ENCODE measurements at regions not wholly inside any gene's neighbourhood (a gene's known extent, or its start where the extent isn't known, plus 50 kb on each side); places are given as distances from the start of the nearest gene placed in this dataset.

- intact Hi-C loops (cut with DNase I): no loop called here
- DNase-seq (ENCODE audit: extremely low spot score in 2 of 2): no peak
- H3K4me1 ChIP-seq: no peaks in the 10 kb centered on the region
- no peak for TF ChIP-seq CTCF (IDR thresholded peaks at IDR 0.05)
- TF ChIP-seq POLR2A (IDR thresholded peaks at IDR 0.05): no peak
- no peak for TF ChIP-seq POLR2AphosphoS5 (IDR thresholded peaks at IDR 0.05; ENCODE audit: insufficient read depth in 1 of 2, low read depth in 1 of 2)
- H3K4me3 ChIP-seq: no peak overlapping the region
- H3K36me3 ChIP-seq: no peaks in the 10 kb centered on the region
- no peak overlapping the region for H3K27ac ChIP-seq
- H3K9me3 ChIP-seq: no peaks in the 10 kb centered on the region
- H3K27me3 ChIP-seq: no peaks in the 10 kb centered on the region
These were observed 52.6 kb upstream of the ARX start for GRCh38 chrX:25068340-25068739.

DNA sequence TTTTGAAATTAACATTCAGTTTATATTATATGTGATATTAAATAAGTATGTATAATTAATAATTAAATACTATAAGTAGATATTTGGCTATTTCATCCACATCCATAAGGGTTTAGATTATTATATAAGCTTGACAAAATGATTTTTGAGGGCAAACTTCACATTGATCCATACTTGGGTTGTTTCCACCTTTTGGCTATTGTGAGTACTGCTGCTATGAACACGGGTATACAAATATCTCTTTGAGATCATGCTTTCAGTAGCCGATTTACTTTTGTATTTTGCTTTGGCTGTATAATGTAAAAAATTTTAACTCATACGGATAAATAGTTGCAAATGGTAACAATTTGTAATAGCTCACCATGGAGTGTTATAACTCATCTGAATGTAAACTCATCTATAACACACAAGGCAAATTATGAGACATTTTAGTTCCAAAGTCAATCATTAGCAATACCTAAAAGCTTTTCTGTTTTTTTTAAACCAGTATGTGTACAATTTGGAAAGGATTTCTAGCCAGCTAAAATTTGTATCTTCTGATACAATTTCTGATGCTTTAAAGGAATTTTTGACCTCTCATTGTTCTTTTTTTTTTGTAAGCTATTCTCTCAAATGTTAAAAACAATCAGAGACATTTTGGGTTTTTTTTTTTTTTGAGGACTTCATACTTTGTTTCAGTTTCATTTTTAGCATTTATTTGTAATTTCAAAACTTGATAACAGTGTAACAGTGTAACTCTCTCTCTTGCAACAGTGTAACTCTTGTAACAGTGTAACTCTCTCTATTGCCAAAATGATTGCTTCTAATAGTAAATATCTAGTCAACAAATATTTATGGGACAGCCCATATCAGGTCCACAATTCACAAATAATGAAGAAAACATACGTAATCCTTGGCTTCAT lies 51.8 kb upstream of the ARX start:
- H3K27ac ChIP-seq: no peak overlapping the region
- H3K4me1 ChIP-seq: no peaks in the 10 kb centered on the region
- no peaks in the 10 kb centered on the region for H3K27me3 ChIP-seq
- no peak overlapping the region for H3K4me3 ChIP-seq
- no peaks in the 10 kb centered on the region for H3K36me3 ChIP-seq
- no peaks in the 10 kb centered on the region for H3K9me3 ChIP-seq
- intact Hi-C loops (cut with DNase I): no loop called here
- DNase-seq (ENCODE audit: extremely low spot score in 2 of 2): no peak
- TF ChIP-seq CTCF (IDR thresholded peaks at IDR 0.05) (no peak), POLR2A (IDR thresholded peaks at IDR 0.05) (no peak), POLR2AphosphoS5 (IDR thresholded peaks at IDR 0.05; ENCODE audit: insufficient read depth in 1 of 2, low read depth in 1 of 2) (no peak)

- H3K4me1 ChIP-seq: no peaks in the 10 kb centered on the region
- H3K9me3 ChIP-seq: no peaks in the 10 kb centered on the region
- no peak overlapping the region for H3K27ac ChIP-seq
- H3K4me3 ChIP-seq: no peak overlapping the region
- no peak for DNase-seq (ENCODE audit: extremely low spot score in 2 of 2)
- intact Hi-C loops (cut with DNase I): no loop called here
- H3K27me3 ChIP-seq: no peaks in the 10 kb centered on the region
- H3K36me3 ChIP-seq: no peaks in the 10 kb centered on the region
- TF ChIP-seq POLR2A (IDR thresholded peaks at IDR 0.05) (no peak), POLR2AphosphoS5 (IDR thresholded peaks at IDR 0.05; ENCODE audit: insufficient read depth in 1 of 2, low read depth in 1 of 2) (no peak), CTCF (IDR thresholded peaks at IDR 0.05) (no peak)
These were observed 50.4 kb upstream of the ARX start for GRCh38 chrX:25066131-25066530.

Measured in vagina (tissue), 2 donors.